Activated CD4-positive, alpha-beta memory T cell treated with anti-CD3 and anti-CD28 coated beads, Interleukin-2, amount 10 ng/mL, durations not matched to agents 7 days and 5 days (primary cell): ENCODE measurements at regions not wholly inside any gene's neighbourhood (a gene's known extent, or its start where the extent isn't known, plus 50 kb on each side); places are given as distances from the start of the nearest gene placed in this dataset.
"Not testable (repeated sequence)": the region's sequence is repeated elsewhere in the genome, so short reads cannot be mapped to it uniquely, and the experiment has no call there.

ENCODE experiments used
- CTCF ChIA-PET: fragments of 350-600 bp; sonication (Branson Sonifier 250); formaldehyde crosslinking; loops from one replicate; lab custom pipeline; 2021; ENCODE audit warnings: antibody characterized with exemption, inconsistent platforms; lab: Charles Lee
- POLR2A ChIA-PET: fragments of 350-600 bp; sonication (Branson Sonifier 250); formaldehyde crosslinking; loops from one replicate; lab custom pipeline; 2021; ENCODE audit warnings: antibody characterized with exemption; lab: Charles Lee
- DNase-seq: peaks from one replicate; pipeline ENCODE4 v3.0.0-alpha.2; 2020
- H3K27ac Mint-ChIP-seq: one replicate; pipeline ENCODE4 v1.8.0; 2021; ENCODE audit warnings: mild to moderate bottlenecking, mixed read lengths
- H3K27me3 Mint-ChIP-seq: one replicate; pipeline ENCODE4 v1.8.0; 2021; ENCODE audit warnings: mixed read lengths
- H3K36me3 Mint-ChIP-seq: one replicate; pipeline ENCODE4 v1.8.0; 2021; ENCODE audit warnings: low read depth, mixed read lengths
- H3K4me1 Mint-ChIP-seq: one replicate; pipeline ENCODE4 v1.8.0; 2021; ENCODE audit warnings: mixed read lengths
- H3K4me3 Mint-ChIP-seq: one replicate; pipeline ENCODE4 v1.8.0; 2021; ENCODE audit warnings: mild to moderate bottlenecking, mixed read lengths
- H3K9me3 Mint-ChIP-seq: one replicate; pipeline ENCODE4 v1.8.0; 2021; ENCODE audit warnings: mixed read lengths

DNA sequence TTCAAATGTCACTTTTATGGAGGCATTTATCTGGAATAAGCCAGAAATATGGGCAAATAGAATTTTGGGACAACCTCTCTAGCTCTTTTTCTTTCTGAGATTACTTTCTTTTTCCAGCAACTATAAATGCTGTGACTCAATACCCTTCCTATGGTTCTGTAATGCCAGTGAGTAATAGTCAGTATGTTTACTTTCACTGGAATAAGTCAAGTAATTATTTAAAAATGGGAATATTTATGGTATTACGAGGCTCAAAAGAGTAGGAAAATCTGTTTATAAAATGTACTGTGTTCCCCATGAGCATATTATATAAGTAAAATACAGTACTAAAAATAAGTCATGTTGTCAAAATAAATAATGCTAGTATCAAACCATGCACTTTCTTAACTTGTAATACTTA, 750.5 kb downstream of the LUZP2 start:
- H3K9me3 Mint-ChIP-seq = peaks cover 6% of the 10 kb centered on the region
- no peaks in the 10 kb centered on the region for H3K36me3 Mint-ChIP-seq
- H3K4me1 Mint-ChIP-seq = no peaks in the 10 kb centered on the region
- CTCF ChIA-PET = no interaction called here
- POLR2A ChIA-PET = no interaction called here
- H3K27me3 Mint-ChIP-seq = no peaks in the 10 kb centered on the region
- no peak for DNase-seq
- H3K27ac Mint-ChIP-seq = no peak overlapping the region
- H3K4me3 Mint-ChIP-seq = no peak overlapping the region

- Mint-ChIP-seq H3K9me3 (peaks cover 3% of the 10 kb centered on the region), H3K4me1 (no peaks in the 10 kb centered on the region), H3K36me3 (no peaks in the 10 kb centered on the region), H3K4me3 (no peak overlapping the region), H3K27ac (no peak overlapping the region), H3K27me3 (no peaks in the 10 kb centered on the region)
- no peak for DNase-seq
- ChIA-PET POLR2A (no interaction called here), CTCF (no interaction called here)
Measured at GRCh38 chr11:25252854-25253253, 756.0 kb downstream of the LUZP2 start.

DNA sequence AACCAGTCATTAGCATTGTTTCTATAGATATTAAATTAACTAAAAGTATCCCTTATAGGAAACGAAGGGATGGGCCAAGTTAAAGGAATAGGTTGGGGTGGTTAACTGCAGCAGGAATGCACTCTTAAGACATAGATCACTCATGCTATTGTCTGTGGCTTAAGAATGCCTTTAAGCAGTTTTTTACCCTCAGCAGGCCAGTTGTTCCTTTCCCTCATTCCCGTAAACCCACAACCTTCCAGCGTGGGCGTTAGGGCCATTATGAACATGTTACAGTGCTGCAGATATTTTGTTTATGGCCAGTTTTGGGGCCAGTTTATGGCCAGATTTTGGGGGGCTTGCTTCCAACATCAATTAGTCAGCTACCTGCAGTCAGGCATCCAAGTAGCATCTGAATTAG, 767.0 kb downstream of the LUZP2 start:
- DNase-seq, H3K4me3 Mint-ChIP-seq, H3K27me3 Mint-ChIP-seq, CTCF ChIA-PET, POLR2A ChIA-PET, H3K4me1 Mint-ChIP-seq, H3K27ac Mint-ChIP-seq, H3K36me3 Mint-ChIP-seq: not testable (repeated sequence)
- peaks cover 14% of the 10 kb centered on the region for H3K9me3 Mint-ChIP-seq

DNA sequence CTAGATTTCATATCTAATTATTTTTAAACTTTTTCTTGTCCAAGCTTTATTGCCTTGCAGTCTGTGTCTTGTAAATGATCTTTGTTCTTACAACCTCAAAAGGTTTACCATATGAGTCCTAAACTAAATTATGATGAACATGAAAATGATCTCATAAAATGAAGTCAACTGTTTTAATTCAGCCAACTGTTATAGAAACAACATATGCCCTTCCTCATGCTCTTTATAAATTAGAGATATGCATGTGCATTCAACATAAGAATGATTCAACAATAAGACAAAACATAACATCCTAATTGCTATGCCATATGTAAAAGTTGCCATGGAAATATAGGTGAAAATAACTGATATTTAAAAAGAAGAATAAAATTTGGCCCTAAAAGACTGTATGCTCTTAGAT, 774.4 kb downstream of the LUZP2 start:
- CTCF ChIA-PET = no interaction called here
- H3K4me3 Mint-ChIP-seq = no peak overlapping the region
- H3K27me3 Mint-ChIP-seq = no peaks in the 10 kb centered on the region
- no peak for DNase-seq
- POLR2A ChIA-PET = no interaction called here
- H3K9me3 Mint-ChIP-seq = peaks cover 4% of the 10 kb centered on the region
- H3K36me3 Mint-ChIP-seq = no peaks in the 10 kb centered on the region
- no peaks in the 10 kb centered on the region for H3K4me1 Mint-ChIP-seq
- no peak overlapping the region for H3K27ac Mint-ChIP-seq

DNA sequence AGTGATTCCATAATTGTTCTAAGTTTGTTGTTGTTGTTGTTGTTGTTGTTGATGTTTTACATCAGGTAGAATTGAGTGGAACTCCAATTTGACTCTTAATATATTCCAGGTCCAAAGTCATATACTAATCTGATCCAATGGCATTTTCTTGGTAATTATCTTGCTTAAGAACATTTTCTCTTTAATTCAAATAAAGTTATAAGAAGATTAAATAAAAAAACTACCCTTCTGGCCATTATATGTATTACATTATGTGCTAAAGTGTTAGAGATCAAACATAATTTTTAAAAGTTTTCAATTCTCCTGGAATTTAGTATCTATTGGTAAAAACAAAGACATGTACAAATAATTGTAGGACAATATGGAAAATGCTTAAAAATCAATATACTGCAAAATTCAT, 775.4 kb downstream of the LUZP2 start:
- DNase-seq = no peak
- Mint-ChIP-seq H3K4me1 (no peaks in the 10 kb centered on the region), H3K9me3 (peaks cover 2% of the 10 kb centered on the region), H3K36me3 (no peaks in the 10 kb centered on the region), H3K27me3 (no peaks in the 10 kb centered on the region), H3K27ac (no peak overlapping the region), H3K4me3 (no peak overlapping the region)
- ChIA-PET POLR2A (no interaction called here), CTCF (no interaction called here)

GRCh38 chr11:25280821-25281220, 784.0 kb downstream of the LUZP2 start:
- H3K9me3 Mint-ChIP-seq, DNase-seq, H3K4me3 Mint-ChIP-seq, H3K27ac Mint-ChIP-seq, POLR2A ChIA-PET, CTCF ChIA-PET, H3K4me1 Mint-ChIP-seq, H3K27me3 Mint-ChIP-seq, H3K36me3 Mint-ChIP-seq: not testable (repeated sequence)

GRCh38 chr11:25293166-25293565, 796.3 kb downstream of the LUZP2 start:
- Mint-ChIP-seq H3K36me3 (no peaks in the 10 kb centered on the region), H3K4me1 (no peaks in the 10 kb centered on the region), H3K4me3 (no peak overlapping the region), H3K27me3 (no peaks in the 10 kb centered on the region), H3K9me3 (peaks cover 14% of the 10 kb centered on the region), H3K27ac (no peak overlapping the region)
- ChIA-PET POLR2A (no interaction called here), CTCF (no interaction called here)
- DNase-seq = no peak

DNA sequence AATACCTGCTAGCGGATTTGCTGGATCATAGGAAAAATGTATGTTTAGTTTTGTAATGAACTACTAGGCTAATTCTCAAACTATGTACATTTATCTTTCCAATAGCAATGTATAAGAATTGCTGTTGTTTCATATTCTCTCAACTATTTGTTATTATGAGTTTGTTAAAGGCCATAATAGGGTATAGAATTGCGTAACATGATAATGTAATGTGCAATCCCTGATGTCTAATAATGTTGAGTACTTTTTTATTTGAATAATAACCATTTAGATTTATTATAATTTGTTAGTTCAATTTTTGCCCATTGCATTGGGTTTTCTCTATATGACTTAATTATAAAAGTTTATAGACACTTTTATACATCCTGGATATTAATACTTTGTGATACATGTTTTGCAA, 801.6 kb downstream of the LUZP2 start:
- Mint-ChIP-seq H3K9me3 (peaks cover 11% of the 10 kb centered on the region), H3K27me3 (no peaks in the 10 kb centered on the region), H3K4me3 (no peak overlapping the region), H3K4me1 (no peaks in the 10 kb centered on the region), H3K36me3 (no peaks in the 10 kb centered on the region), H3K27ac (no peak overlapping the region)
- ChIA-PET CTCF (no interaction called here), POLR2A (no interaction called here)
- no peak for DNase-seq

DNA sequence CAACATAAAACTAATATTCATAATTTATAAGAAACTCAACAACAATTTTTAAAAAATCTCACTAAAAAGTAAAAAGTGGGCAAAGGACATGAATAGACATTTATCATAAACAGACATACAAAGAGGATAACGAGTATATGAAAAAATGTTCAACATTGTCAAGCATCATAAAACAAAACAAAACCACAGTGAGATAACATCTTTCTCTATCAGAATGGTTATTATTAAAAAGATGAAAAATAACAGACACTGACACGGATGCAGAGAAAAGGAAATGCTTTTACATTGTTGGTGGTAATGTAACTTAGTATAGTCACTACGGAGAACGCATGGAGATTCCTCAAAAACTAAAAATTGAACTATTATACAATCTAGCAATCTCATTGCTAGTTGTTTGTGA, 813.0 kb downstream of the LUZP2 start:
- no peak for DNase-seq
- CTCF ChIA-PET = no interaction called here
- peaks cover 24% of the 10 kb centered on the region for H3K9me3 Mint-ChIP-seq
- no peak overlapping the region for H3K4me3 Mint-ChIP-seq
- no peaks in the 10 kb centered on the region for H3K27me3 Mint-ChIP-seq
- H3K4me1 Mint-ChIP-seq = no peaks in the 10 kb centered on the region
- no peaks in the 10 kb centered on the region for H3K36me3 Mint-ChIP-seq
- H3K27ac Mint-ChIP-seq = no peak overlapping the region
- POLR2A ChIA-PET = no interaction called here

- H3K27ac Mint-ChIP-seq = no peak overlapping the region
- H3K9me3 Mint-ChIP-seq = peaks cover 10% of the 10 kb centered on the region
- CTCF ChIA-PET = no interaction called here
- H3K4me3 Mint-ChIP-seq = no peak overlapping the region
- H3K4me1 Mint-ChIP-seq = no peaks in the 10 kb centered on the region
- POLR2A ChIA-PET = no interaction called here
- H3K36me3 Mint-ChIP-seq = no peaks in the 10 kb centered on the region
- no peak for DNase-seq
- H3K27me3 Mint-ChIP-seq = no peaks in the 10 kb centered on the region
Measured at GRCh38 chr11:25317216-25317615, 820.4 kb downstream of the LUZP2 start.

- POLR2A ChIA-PET = no interaction called here
- no peak overlapping the region for H3K4me3 Mint-ChIP-seq
- no peak for DNase-seq
- no peaks in the 10 kb centered on the region for H3K36me3 Mint-ChIP-seq
- H3K4me1 Mint-ChIP-seq = no peaks in the 10 kb centered on the region
- CTCF ChIA-PET = no interaction called here
- no peaks in the 10 kb centered on the region for H3K27me3 Mint-ChIP-seq
- no peak overlapping the region for H3K27ac Mint-ChIP-seq
- H3K9me3 Mint-ChIP-seq = peaks cover 18% of the 10 kb centered on the region
Measured at GRCh38 chr11:25319127-25319526, 822.3 kb downstream of the LUZP2 start.

- CTCF ChIA-PET = no interaction called here
- Mint-ChIP-seq H3K27ac (no peak overlapping the region), H3K4me1 (no peaks in the 10 kb centered on the region), H3K27me3 (no peaks in the 10 kb centered on the region), H3K9me3 (peaks cover 8% of the 10 kb centered on the region), H3K4me3 (no peak overlapping the region), H3K36me3 (no peaks in the 10 kb centered on the region)
- no peak for DNase-seq
- POLR2A ChIA-PET = no interaction called here
Measured at GRCh38 chr11:25327656-25328055, 830.8 kb downstream of the LUZP2 start.

DNA sequence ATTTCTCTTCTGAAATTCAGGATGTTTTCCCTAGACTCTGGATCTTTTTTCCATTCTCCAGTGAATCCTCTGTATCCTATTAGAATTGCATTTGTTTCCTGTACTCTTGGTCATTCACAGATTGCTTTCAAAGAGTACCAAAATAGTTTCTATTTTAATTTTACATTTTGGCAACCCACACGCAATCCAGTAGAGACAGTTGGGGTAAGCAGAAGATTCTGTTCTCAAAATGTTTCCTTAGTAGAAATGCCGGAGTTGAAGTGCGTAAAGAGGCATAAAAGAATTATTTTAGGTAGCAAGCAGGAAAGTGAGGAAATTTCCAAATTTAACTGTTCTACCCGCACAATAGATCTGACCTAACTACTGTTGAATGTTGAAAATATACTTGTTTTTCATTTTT, 842.4 kb downstream of the LUZP2 start:
- no peak overlapping the region for H3K27ac Mint-ChIP-seq
- CTCF ChIA-PET = no interaction called here
- no peak for DNase-seq
- POLR2A ChIA-PET = no interaction called here
- no peak overlapping the region for H3K4me3 Mint-ChIP-seq
- H3K4me1 Mint-ChIP-seq = no peaks in the 10 kb centered on the region
- H3K9me3 Mint-ChIP-seq = no peaks in the 10 kb centered on the region
- no peaks in the 10 kb centered on the region for H3K36me3 Mint-ChIP-seq
- no peaks in the 10 kb centered on the region for H3K27me3 Mint-ChIP-seq

DNA sequence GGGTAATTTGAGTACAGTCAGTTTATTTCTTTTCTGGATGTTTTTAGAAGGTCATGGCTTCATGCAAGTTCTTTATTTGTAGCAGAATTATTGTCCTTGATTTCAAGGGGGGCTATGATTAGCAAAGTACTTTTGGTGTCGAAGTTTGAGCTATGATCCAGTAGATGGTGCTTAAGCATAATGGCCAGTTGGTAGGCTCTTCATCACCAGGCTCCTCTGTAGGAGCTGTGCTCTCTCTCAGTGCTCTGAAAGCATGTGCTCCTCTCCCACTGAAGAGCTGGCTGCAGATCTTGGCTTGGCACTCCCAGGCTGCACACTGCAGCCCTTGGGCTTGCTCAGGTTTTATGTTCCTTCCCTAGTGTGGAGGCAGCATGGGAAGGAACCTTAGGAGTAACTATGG, 852.7 kb downstream of the LUZP2 start:
- Mint-ChIP-seq H3K4me1 (no peaks in the 10 kb centered on the region), H3K9me3 (peaks cover 20% of the 10 kb centered on the region), H3K27me3 (no peaks in the 10 kb centered on the region), H3K36me3 (no peaks in the 10 kb centered on the region), H3K27ac (no peak overlapping the region), H3K4me3 (no peak overlapping the region)
- DNase-seq = no peak
- POLR2A ChIA-PET = no interaction called here
- CTCF ChIA-PET = no interaction called here
